NCI-H146 (cell line): ENCODE measurements at regions not wholly inside any gene's neighbourhood (a gene's known extent, or its start where the extent isn't known, plus 50 kb on each side); places are given as distances from the start of the nearest gene placed in this dataset.
"Not testable (repeated sequence)": the region's sequence is repeated elsewhere in the genome, so short reads cannot be mapped to it uniquely, and the experiment has no call there.

ENCODE experiments used
- DNase-seq: peaks from one replicate; lab custom pipeline; 2025; lab: John Stamatoyannopoulos, UW

DNA sequence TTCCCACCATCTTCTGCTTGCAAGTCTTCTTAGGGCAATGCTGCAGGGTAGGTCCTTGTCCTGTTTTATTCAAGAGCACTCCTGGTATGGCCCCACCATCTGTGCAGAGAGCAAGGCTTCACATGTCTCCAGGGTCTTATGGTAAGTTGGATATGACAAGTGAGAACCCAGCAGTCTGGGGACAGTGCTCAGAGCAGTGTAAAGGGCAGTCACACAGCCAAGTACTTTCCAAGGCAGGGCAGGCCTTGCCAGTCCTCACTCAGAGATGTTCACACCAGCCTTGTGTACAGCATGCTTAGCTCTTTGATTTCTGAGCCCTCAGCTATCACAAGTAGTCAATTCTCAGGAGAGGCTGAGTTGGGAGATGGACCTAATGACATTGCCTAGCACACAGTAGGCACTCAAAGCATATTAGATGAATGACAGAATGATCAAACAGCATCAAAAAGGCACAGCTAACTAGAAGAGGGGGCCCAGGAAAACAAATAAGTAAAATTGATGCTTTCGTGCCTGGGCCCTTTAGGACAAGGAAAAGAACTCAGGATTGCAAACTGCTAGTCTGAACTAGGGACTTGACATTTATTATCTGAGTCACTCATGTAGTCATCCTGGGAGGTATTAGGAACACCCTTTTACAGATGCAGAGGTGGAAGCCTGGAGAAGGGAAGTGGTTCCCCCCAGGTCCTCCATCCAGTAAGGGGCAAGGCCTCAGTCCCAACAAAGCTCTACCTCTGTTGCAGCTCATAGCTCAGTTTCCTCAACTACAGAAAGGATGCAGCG is 86.7 kb upstream of the CTAGE1 start:
- no peak for DNase-seq

DNA sequence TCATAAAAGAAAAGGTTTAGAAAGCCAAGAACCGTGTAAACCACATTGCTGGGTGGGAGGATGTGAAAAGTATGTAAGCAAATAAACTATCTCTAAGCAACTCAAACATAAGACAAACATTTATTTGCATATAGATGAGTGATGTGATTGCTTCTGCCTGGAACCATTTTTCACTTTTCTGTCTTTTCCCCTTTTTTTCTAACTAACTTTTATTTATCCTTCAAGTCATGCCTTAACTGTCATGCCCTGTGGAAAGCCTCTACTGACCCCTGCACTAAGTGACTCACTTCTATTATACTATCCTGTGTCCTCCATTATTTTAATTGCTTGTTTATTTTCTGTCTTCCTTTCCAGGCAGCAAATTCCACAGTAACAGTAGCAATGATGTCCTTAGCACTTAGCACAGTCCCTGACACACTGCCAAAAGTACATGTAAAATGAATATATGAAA is 87.5 kb upstream of the CTAGE1 start:
- no peak for DNase-seq

DNA sequence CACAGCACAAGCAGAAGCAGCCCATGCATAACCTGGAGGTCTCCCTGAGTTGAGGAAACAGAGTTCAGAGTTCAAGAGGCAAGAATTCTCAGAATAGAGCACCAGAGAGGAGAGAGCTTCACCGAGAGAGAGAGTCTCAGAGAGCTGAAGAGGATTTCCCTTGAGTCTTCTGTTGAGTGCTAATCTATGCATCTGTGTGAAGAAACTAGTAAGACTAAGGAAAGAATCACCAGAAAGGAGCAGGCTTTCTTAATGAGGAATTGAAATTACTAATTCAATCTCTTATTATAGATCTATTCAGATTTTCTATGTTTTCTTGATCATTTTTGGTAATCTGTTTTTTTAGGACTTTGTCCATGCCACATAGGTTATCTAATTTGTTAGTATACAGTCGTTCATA is 89.3 kb upstream of the CTAGE1 start:
- no peak for DNase-seq

DNA sequence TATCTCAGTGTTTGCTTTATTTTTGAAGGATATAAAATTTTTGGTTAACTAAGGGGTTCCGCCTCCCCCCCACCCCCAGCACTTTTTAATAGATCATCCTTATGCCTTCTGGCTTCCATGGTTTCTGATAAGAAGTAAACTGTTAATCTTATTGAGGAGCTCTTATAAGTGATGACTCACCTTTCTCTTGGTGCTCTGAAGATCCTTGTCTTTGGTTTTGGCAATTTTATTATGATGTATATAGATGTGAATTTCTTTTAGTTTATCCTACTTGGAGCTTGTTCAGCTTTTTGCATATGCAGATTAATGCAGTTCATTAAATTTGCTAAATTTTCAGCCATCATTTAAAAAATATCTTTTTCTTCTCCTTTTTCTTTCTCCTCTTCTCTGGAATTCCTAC is 91.7 kb upstream of the CTAGE1 start:
- DNase-seq = no peak

DNA sequence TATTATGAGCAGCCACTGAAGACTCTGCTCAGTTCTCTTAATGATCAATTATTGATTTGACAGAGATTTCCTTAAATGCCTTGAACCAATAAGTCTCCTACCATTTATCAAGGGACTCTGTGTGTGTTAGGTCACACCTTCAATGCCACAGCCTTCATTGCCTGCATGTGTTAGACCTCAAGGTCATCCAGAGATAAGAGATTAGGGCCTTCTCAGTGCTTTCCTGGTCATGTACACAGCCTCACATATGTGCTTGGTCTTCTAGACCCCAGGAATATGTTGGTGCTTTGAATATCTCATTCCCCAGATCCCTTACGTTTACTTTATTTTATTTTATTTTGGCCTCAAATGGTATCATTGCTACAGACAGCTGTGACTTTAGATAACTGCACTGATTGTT is 93.0 kb upstream of the CTAGE1 start:
- no peak for DNase-seq

DNA sequence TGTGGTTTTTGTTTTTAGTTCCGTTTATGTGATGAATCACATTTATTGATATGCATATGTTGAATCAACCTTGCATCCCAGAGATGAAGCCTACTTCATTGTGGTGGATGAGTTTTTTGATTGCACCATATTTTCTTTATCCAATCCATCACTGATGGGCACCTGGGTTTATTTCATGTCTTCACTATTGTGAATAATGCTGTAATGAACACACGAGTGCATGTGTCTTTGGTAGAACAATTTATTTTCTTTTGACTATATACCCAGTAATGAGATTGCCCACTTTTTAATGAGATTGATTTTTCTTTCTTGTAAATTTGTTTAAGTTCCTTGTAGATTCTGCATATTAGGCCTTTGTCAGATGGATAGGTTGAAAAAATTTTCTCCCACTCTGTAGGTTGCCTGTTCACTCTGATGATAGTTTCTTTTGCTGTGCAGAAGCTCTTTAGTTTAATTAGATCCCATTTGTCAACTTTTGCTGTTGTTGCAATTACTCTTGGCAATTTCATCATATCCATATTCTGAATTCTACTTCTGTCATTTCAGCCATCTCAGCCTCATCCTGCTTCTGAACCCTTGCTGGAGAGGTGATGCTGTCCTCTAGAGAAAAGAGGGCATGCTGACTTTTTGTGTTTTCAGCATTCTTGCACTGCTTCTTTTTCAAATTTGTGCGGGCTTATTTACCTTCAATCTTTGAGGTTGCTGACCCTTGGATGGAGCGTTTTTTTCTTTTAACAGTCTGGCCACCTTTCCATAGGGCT is 96.2 kb upstream of the CTAGE1 start:
- DNase-seq = no peak

DNA sequence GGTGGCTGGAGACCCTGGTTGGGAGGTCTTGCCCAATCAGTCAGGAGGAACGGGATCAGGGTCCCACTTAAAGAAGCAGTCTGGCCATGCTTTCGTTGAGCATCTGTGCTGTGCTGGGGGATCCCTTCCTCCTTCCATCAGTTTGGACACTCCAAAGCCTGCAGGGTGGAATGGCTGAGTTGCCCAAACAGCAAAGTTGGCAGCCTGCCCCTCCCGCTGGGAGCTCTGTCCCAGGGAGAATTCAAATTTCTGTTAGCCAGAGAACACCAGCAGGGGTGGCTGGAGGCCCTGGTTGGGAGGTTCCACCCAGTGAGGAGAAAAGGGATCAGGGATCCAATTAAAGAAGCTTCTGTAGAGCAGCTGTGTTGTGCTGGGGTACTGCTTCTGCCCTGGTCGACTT is 96.9 kb upstream of the CTAGE1 start:
- no peak for DNase-seq

DNA sequence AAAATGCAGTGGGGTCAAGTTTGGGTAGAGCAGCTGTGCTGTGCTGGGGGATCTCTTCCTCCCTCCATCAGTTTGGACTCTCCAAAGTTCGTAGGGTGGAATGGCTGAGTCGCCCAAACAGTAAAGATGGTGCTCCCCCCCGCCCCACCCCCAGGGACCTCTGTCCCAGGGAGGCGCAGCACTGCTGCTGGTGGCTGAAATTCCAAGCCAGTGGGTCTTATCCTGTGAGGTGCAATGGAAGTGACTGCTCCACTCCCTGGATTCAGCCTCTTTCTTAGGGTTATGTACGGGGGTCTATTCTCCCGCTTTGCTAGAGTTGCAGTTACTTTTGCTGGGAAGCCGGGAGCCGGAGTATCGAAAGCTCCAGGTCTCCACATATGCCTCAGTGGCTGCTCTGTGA is 97.5 kb upstream of the CTAGE1 start:
- no peak for DNase-seq

- no peak for DNase-seq
These were observed 99.6 kb upstream of the CTAGE1 start for GRCh38 chr18:22517356-22517755.

DNA sequence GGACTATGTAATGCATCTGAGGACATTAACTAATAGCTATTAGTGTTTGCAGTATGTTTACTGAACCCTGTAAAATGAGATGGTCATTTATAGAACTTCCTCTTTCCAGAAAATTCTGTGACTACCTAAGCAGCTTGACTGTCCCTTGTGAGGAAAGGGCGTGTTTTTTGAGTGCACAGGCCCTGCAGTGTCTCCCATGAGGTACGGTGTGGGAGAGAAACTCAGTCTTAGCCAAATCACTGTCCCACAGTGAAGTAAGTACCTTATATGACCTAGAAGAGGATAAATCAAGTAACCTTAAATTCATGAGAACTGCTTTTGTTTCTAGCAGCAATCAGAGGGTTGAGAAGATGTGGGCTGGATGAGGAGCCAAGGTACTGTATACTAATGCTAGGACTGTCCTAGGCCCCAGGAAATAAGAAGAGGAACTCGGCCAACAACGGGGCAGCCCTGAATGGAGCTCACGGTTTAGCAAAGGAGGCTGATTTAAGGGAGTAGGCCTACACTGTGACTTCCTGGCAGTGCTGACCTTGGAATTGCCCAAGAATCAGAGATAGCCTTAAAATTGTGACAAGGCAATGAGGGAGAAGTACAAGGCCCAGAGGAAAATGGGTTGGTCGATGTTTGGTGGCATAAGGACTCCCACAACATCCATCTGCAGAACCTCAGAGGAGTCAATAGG is 103.5 kb upstream of the CTAGE1 start:
- no peak for DNase-seq

GRCh38 chr18:22523481-22523880 is 105.8 kb upstream of the CTAGE1 start:
- DNase-seq = no peak

DNA sequence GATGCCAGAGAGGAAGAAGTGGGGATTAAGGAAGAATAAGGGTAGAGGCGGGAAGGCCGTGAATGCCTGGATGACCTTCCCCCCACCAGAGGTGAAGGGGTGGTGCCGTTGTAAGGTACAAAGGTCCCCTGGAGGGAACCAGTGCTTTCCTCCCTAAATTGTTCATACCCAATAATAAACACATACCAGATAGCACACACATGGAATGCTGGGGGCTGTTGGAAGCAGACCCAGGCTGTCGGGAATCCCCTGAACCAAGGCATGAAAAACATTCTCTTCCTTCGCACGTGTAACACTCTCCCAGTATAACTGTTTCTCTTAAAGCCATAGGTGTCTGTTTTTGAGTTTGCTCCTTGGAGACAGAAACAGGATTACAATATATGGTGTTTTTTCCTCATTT is 107.1 kb upstream of the CTAGE1 start:
- DNase-seq = no peak

- no peak for DNase-seq
These were observed 107.6 kb upstream of the CTAGE1 start for GRCh38 chr18:22525313-22525712.

DNA sequence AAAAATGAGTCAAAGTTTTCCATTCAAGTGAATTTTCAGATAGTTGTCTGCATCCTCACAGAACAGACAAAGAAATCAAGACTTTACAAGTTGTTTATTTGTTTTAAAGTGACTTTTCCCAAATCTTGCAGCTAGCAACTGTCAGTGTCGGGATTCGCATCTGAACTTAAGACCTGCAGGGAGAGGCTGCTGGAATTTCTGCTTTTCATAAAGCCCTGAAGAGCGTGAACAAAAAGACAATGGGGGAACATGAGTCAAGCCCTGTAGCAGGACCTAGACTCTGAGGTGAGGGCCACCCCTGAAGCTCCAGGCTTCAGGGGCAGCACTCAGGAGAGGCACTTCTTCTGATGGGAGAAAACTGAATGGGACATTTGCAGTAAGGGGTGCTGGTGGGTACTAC is 108.2 kb upstream of the CTAGE1 start:
- no peak for DNase-seq

- DNase-seq = no peak
These were observed 110.6 kb upstream of the CTAGE1 start for GRCh38 chr18:22528291-22528690.

GRCh38 chr18:22534706-22535105 is 117.0 kb upstream of the CTAGE1 start:
- not testable (repeated sequence) for DNase-seq

DNA sequence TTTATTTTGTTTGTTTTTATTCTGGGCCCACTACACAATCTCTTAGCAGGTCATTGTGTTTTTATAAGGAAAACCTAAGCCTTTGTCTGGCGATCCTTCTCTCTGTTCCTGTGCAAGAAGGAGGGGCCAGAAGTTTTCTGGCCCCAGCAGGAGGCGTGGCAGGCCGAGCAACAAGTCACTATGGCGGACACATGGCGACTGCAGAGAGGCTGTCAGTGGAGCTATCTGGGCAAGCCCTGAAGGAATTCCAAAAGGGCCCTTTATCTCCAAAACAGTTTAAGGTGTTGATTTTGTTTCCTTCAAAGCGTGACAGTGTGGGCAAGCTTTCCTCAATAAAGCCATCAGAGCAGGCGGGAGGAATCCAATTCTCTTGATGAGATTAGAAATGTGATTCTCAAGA is 118.8 kb upstream of the CTAGE1 start:
- no peak for DNase-seq

DNA sequence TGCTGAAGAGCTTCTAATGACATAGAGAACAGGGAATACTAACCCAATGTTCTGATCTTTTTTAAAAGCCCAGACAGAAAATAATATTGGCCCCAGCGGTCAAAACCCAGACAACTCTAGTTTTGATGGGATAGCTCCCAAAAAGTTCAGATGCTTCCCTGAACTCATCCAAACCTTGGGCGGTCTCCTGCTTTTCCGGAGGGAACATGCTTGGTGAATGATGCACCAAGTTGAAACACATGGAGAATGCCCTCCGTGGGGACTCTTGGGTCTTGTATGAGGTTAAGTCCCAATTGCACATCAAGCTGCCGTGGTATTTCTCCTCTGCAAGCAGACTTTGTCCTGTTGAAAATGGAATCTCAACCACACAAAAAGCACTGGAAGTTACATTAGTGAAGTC is 120.7 kb upstream of the CTAGE1 start:
- DNase-seq = no peak

DNA sequence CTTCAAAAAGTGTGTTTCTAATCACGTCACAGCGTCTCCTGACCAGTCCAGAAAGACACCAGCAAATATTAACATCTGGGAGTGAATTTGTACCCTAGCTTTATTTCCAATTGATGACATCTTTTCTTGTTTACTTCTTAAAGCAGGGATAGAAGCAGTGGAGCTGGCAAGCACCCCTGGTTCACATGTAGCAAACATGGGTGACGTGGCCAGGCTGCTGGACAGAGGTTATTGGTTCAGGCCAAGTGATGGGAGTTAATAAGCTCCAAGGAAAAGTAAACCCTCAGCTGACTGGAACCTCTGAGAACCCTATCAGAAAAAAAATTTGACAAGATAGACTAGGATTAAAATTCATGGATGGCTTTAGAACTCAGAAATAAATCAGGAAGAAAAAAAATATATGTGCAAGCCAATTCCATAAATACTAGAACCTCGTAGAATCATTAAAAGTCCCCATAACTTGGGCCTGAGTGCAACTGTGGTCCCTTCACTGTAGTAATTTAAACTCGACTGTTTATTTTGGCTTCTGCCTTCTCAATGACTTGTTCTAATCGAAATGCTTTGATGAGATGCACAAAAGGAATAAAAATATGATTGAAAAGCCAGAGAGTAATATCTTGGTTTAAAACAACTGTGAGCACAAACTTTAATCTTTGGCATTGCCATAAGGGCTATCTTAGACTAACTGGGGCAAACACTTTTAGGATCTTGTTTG is 121.5 kb upstream of the CTAGE1 start:
- DNase-seq = no peak

GRCh38 chr18:22541232-22541631 is 123.5 kb upstream of the CTAGE1 start:
- no peak for DNase-seq

DNA sequence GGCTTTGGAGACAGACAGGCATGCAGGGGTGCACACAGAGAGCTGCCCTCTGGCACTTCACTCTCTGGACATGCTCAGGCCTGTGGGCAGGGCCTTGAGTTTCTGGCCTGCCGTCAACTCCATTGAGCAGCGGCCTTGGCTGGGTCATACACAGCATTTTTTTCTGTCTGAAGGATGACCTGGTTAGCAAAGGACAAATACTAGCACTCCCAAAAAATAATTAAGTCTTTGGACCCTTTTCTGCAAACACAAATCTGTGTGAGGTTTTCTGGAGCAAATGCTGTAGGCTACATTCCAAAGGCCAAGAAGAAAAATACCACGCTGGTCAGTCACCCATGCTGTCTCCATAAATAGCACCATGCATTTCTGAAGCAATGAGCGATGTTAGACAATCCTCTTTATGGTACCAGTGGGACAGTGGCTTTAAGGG is 124.7 kb upstream of the CTAGE1 start:
- no peak for DNase-seq

DNA sequence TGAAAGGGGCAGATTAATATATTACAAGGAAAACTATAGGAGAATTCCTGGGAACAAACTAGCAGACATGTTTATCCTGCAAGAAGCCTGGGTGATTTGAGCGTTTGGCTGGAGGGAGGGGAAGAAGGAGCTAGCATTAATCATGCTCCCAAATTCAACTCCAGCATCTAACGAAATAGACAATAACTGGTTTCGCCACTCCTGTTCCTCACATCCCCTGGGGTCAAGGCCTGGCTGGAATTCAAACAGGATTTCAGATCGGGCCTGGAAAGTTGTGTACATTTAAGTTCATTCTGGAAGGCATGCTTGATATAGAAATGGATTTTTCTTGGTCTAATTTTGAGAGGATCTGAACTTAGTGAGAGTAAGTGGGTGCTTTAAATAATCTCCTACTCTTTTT is 126.1 kb upstream of the CTAGE1 start:
- DNase-seq = no peak
